ENCODE measurements at regions not wholly inside any gene's neighbourhood (a gene's known extent, or its start where the extent isn't known, plus 50 kb on each side); places are given as distances from the start of the nearest gene placed in this dataset.

- WGBS, 2 donors (ENCODE audit: low coverage in 1 of 2) = 44 to 64% methylated on average over 1 of the region's 1 CpG
- TF ChIP-seq POLR2AphosphoS5 (IDR thresholded peaks at IDR 0.05) (no peak), EP300 (IDR thresholded peaks at IDR 0.05) (no peak), CTCF (IDR thresholded peaks at IDR 0.05) (no peak), POLR2A (IDR thresholded peaks at IDR 0.05) (no peak)
- H3K4me1 ChIP-seq = no peaks in the 10 kb centered on the region
- H3K36me3 ChIP-seq = no peaks in the 10 kb centered on the region
- no peak for ATAC-seq
- H3K4me3 ChIP-seq = no peak overlapping the region
- H3K27me3 ChIP-seq = no peaks in the 10 kb centered on the region
- no peak overlapping the region for H3K27ac ChIP-seq
- H3K9me3 ChIP-seq = no peaks in the 10 kb centered on the region
Measured at GRCh38 chr14:66046035-66046434, 440.1 kb upstream of the CCDC196 start.

DNA sequence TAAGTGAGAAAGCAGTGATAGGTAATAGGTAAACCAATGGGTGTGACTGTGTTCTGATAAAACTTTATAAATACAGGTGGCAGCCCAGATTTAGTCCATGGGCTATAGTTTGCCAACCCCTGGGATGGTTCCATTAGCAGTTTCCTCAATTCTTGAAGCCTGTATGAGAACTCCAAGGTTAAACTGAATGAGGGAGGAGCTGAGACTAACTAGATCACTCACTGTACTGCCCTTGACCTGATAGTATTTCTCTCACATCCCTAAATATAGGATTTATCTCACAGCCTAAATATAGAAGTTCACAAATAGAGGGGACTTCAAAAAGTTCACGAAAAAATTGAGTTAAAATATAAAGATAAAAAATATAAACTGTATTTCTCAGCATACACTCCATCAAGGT lies 439.6 kb upstream of the CCDC196 start:
- H3K36me3 ChIP-seq = no peaks in the 10 kb centered on the region
- TF ChIP-seq POLR2AphosphoS5 (IDR thresholded peaks at IDR 0.05) = no peak
- TF ChIP-seq CTCF (IDR thresholded peaks at IDR 0.05) = no peak
- no peaks in the 10 kb centered on the region for H3K4me1 ChIP-seq
- 75 to 90% methylated on average over 1 of the region's 1 CpG for WGBS, 2 donors (ENCODE audit: low coverage in 1 of 2)
- no peaks in the 10 kb centered on the region for H3K9me3 ChIP-seq
- H3K27me3 ChIP-seq = no peaks in the 10 kb centered on the region
- no peak overlapping the region for H3K4me3 ChIP-seq
- no peak for ATAC-seq
- no peak overlapping the region for H3K27ac ChIP-seq

- 80 to 85% methylated on average over 3 to 4 of the region's 5 CpGs for WGBS, 2 donors (ENCODE audit: low coverage in 1 of 2)
- no peak overlapping the region for H3K27ac ChIP-seq
- H3K4me3 ChIP-seq = no peak overlapping the region
- H3K36me3 ChIP-seq = no peaks in the 10 kb centered on the region
- H3K9me3 ChIP-seq = no peaks in the 10 kb centered on the region
- no peaks in the 10 kb centered on the region for H3K27me3 ChIP-seq
- no peak for ATAC-seq
- TF ChIP-seq EP300 (IDR thresholded peaks at IDR 0.05) (no peak), POLR2AphosphoS5 (IDR thresholded peaks at IDR 0.05) (no peak), POLR2A (IDR thresholded peaks at IDR 0.05) (no peak), CTCF (IDR thresholded peaks at IDR 0.05) (no peak)
- H3K4me1 ChIP-seq = no peaks in the 10 kb centered on the region
Measured at GRCh38 chr14:66056268-66056907, 429.8 kb upstream of the CCDC196 start.

DNA sequence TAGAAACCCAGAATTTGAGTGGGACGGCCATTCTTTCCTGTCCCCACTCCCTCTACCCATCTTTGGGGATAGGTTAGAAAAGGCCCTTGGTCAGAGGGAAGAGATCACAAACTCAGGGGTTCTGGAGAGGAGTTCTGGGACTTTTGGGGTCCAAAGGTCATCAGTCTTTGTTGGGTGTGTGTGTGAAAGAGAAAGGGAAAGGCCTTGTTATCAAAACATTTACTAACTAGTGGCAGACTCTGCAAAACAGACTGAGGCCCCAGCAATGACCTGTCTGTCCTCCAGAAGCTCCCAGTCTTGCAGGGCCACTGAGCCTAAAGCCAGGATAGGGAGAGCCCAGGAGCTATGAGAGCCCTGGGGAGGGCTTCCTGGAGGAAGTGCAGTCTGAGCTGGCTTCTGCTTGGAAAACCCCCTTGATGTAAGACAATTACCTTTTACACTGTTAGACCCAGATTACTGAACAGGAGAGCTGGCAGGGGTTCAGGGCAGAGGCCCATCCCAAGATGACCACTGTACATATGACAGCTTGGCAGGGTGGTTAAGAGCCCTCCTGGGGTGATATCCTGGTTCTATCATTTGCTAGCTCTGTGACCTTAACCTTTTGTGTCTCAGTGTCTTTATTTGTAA lies 429.1 kb upstream of the CCDC196 start:
- Histone ChIP-seq H3K36me3 (no peaks in the 10 kb centered on the region), H3K4me3 (no peak overlapping the region), H3K4me1 (no peaks in the 10 kb centered on the region), H3K27me3 (no peaks in the 10 kb centered on the region), H3K27ac (no peak overlapping the region), H3K9me3 (no peaks in the 10 kb centered on the region)
- no peak for TF ChIP-seq POLR2A (IDR thresholded peaks at IDR 0.05)
- TF ChIP-seq EP300 (IDR thresholded peaks at IDR 0.05) = no peak
- no peak for TF ChIP-seq CTCF (IDR thresholded peaks at IDR 0.05)
- TF ChIP-seq POLR2AphosphoS5 (IDR thresholded peaks at IDR 0.05) = no peak
- no peak for ATAC-seq
- WGBS, 2 donors (ENCODE audit: low coverage in 1 of 2) = no CpG with 5 or more reads among the region's 1 CpG

- TF ChIP-seq EP300 (IDR thresholded peaks at IDR 0.05) (no peak), POLR2AphosphoS5 (IDR thresholded peaks at IDR 0.05) (no peak), CTCF (IDR thresholded peaks at IDR 0.05) (no peak), POLR2A (IDR thresholded peaks at IDR 0.05) (no peak)
- ATAC-seq = no peak
- no peak overlapping the region for H3K4me3 ChIP-seq
- H3K36me3 ChIP-seq = no peaks in the 10 kb centered on the region
- no peaks in the 10 kb centered on the region for H3K9me3 ChIP-seq
- WGBS, 2 donors (ENCODE audit: low coverage in 1 of 2) = 78 to 89% methylated on average over 4 to 5 of the region's 5 CpGs
- H3K4me1 ChIP-seq = peaks cover 0 to 7% (median 0%) of the 10 kb centered on the region in 3 donors
- no peak overlapping the region for H3K27ac ChIP-seq
- H3K27me3 ChIP-seq = no peaks in the 10 kb centered on the region
Measured at GRCh38 chr14:66065188-66065587, 421.0 kb upstream of the CCDC196 start.
